C4-2B (cell line): ENCODE measurements at regions not wholly inside any gene's neighbourhood (a gene's known extent, or its start where the extent isn't known, plus 50 kb on each side); places are given as distances from the start of the nearest gene placed in this dataset.

Experiments
- ZFX ChIP-seq: fragments of 450-650 bp; IDR thresholded peaks from 2 replicates; pipeline ENCODE4 v1.6.1; 2017
- TF ChIP-seq, protein P1 (sequence below): fragments of 450-650 bp; conservative IDR thresholded peaks from 2 replicates; pipeline ENCODE4 v1.5.1; 2017; ENCODE audit warnings: mild to moderate bottlenecking

DNA sequence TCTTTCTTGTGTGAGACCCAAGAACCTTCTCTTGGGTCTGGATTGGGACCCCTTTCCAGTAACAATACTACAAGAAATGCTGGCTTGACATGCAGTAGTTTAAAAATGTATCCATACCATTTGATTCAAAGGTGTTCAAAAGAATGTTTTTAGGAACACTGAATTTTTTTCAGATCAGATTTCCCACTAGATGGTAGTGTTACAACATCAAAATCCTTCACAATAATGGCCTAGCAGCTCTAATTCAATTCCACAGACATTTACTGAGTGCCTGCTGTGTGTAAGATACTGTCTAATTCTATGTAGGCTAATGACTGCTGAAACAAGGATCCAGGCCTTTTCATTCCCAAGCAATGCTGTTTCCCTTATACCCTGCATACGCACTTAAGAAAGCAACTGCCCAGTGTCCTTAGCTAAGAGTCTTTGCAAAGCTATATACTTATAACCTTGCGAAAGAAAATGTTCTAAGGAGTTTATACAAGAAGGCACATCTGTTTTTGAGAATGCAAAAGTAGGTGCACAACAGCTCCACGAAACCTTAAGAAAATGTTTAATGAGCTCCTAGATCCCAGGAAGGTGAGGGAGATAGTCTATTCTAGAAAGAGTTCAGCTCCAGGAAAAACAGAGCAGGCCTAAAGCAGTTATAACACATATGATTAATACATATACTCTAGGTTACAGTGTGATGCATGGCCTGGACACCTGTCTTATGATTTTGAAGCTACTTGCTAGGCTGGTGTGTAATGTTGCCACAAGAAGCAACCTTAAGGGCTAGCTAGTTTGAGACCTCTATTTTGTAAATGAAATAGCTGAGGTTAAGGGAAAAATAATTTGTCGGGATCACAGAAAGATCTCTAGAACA, 50.9 kb upstream of the PKP2 start:
- TF ChIP-seq, protein P1, sequence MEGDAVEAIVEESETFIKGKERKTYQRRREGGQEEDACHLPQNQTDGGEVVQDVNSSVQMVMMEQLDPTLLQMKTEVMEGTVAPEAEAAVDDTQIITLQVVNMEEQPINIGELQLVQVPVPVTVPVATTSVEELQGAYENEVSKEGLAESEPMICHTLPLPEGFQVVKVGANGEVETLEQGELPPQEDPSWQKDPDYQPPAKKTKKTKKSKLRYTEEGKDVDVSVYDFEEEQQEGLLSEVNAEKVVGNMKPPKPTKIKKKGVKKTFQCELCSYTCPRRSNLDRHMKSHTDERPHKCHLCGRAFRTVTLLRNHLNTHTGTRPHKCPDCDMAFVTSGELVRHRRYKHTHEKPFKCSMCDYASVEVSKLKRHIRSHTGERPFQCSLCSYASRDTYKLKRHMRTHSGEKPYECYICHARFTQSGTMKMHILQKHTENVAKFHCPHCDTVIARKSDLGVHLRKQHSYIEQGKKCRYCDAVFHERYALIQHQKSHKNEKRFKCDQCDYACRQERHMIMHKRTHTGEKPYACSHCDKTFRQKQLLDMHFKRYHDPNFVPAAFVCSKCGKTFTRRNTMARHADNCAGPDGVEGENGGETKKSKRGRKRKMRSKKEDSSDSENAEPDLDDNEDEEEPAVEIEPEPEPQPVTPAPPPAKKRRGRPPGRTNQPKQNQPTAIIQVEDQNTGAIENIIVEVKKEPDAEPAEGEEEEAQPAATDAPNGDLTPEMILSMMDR, result peak; percentile 53
- TF ChIP-seq ZFX, result no peak
